T-cell (primary cell): ENCODE measurements at regions not wholly inside any gene's neighbourhood (a gene's known extent, or its start where the extent isn't known, plus 50 kb on each side); places are given as distances from the start of the nearest gene placed in this dataset.

Experiments used
- ATAC-seq, 4 experiments: fragments of 200-7000 bp in 3 of 4; fragments of 150-1000 bp in 1 of 4; cut with Tn5 transposase; replicated peaks in 1 of 4; 1 replicate in 3 of 4; 2 replicates in 1 of 4; pipeline ENCODE4 v1.10.0; 2021; ENCODE audit warnings: moderate library complexity in 3 of 4, mild to moderate bottlenecking in 2 of 4, moderate number of reproducible peaks in 1 of 4
- CTCF ChIA-PET, 2 donors: fragments of 300-600 bp; sonication (Branson Sonifier 250); formaldehyde crosslinking; loops; one replicate each; lab custom pipeline; 2022; ENCODE audit warnings: antibody characterized with exemption in 2 of 2; lab: Charles Lee
- POLR2A ChIA-PET, 2 donors: fragments of 300-600 bp; sonication (Branson Sonifier 250); formaldehyde crosslinking; loops; one replicate each; lab custom pipeline; 2022; ENCODE audit warnings: antibody characterized with exemption in 2 of 2; lab: Charles Lee
- DNase-seq, 35 experiments: peaks; one replicate each; pipeline versions ENCODE4 v3.0.0 to v3.0.0-alpha.2; 2013 to 2023
- H3K27ac ChIP-seq: one replicate; pipeline ENCODE4 v1.5.1; 2013; ENCODE audit warnings: low read length
- H3K27me3 ChIP-seq, 2 experiments: replicated peaks in 1 of 2; 1 replicate in 1 of 2; 2 replicates in 1 of 2; pipeline versions ENCODE4 v1.6.1 to v1.7.0; 2013; ENCODE audit warnings: low read length in 1 of 2, mixed read lengths in 1 of 2; ENCODE audit not compliant: control insufficient read depth in 2 of 2, insufficient read depth in 2 of 2; ENCODE audit errors: extremely low read depth in 1 of 2
- H3K36me3 ChIP-seq, 2 donors: 1 replicate in 1 of 2; 2 replicates in 1 of 2; pipeline versions ENCODE4 v1.6.1 to v1.7.0; 2013; ENCODE audit warnings: low read length in 1 of 2; ENCODE audit not compliant: control insufficient read depth in 2 of 2, insufficient read depth in 1 of 2; ENCODE audit errors: extremely low read depth in 1 of 2
- H3K4me1 ChIP-seq, 2 experiments: 1 replicate in 1 of 2; 2 replicates in 1 of 2; pipeline versions ENCODE4 v1.6.1 to v1.7.0; 2013; ENCODE audit warnings: low read length in 2 of 2, mixed read lengths in 1 of 2; ENCODE audit not compliant: insufficient read depth in 2 of 2, control insufficient read depth in 1 of 2; ENCODE audit errors: extremely low read depth in 1 of 2
- H3K4me3 ChIP-seq, 2 donors: 1 replicate in 1 of 2; 2 replicates in 1 of 2; pipeline versions ENCODE4 v1.5.1 to v1.7.0; 2013; ENCODE audit warnings: mild to moderate bottlenecking in 2 of 2, low read length in 1 of 2, moderate library complexity in 1 of 2; ENCODE audit not compliant: control insufficient read depth in 1 of 2; ENCODE audit errors: extremely low read depth in 1 of 2
- H3K9me3 ChIP-seq: 2 replicates; pipeline ENCODE4 v1.7.0; 2013
- H3K27ac Mint-ChIP-seq, 2 donors: one replicate each; pipeline ENCODE4 v1.8.0; 2020 to 2021; ENCODE audit warnings: mild to moderate bottlenecking in 2 of 2, mixed read lengths in 2 of 2
- H3K27me3 Mint-ChIP-seq, 2 donors: one replicate each; pipeline ENCODE4 v1.8.0; 2021 to 2022; ENCODE audit warnings: mixed read lengths in 2 of 2
- H3K36me3 Mint-ChIP-seq: one replicate; pipeline ENCODE4 v1.8.0; 2021; ENCODE audit warnings: mixed read lengths
- H3K4me1 Mint-ChIP-seq, 3 donors: one replicate each; pipeline ENCODE4 v1.8.0; 2020 to 2022; ENCODE audit warnings: mixed read lengths in 3 of 3, mild to moderate bottlenecking in 1 of 3
- H3K4me3 Mint-ChIP-seq, 3 donors: one replicate each; pipeline ENCODE4 v1.8.0; 2020 to 2022; ENCODE audit warnings: mild to moderate bottlenecking in 3 of 3, mixed read lengths in 3 of 3, moderate library complexity in 3 of 3
- H3K9me3 Mint-ChIP-seq, 3 donors: one replicate each; pipeline ENCODE4 v1.8.0; 2020 to 2022; ENCODE audit warnings: mixed read lengths in 3 of 3
- WGBS: methylation state at CpG from one replicate; pipeline ENCODE4 v1.1.5; 2013; ENCODE audit warnings: missing lambda C conversion rate; ENCODE audit not compliant: insufficient coverage; 5-methylcytosine and 5-hydroxymethylcytosine counted together

DNA sequence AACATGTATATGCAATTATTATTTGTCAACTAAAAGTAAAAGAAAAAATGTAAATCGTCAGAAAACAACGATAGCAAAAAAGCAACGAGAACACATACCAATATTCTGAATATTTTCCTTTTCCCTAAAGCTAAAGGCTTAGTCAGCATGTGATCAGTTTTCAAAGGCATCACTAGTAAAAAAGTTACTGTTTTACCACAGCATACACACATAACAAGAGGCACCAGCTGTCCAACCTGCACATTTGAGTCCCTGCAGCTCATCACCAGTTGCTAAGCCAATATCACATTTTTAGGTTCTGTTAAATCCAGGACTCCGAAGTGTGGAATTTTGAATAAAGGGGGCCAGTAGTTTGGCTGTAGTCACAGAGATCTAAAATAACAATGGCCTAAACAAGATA is 203.8 kb downstream of the ADGRA3 start:
- Mint-ChIP-seq H3K27me3 (no peaks in the 10 kb centered on the region), H3K9me3 (peaks cover 0 to 4% (median 0%) of the 10 kb centered on the region in 3 donors), H3K4me3 (no peak overlapping the region), H3K27ac (no peak overlapping the region), H3K4me1 (no peaks in the 10 kb centered on the region), H3K36me3 (no peaks in the 10 kb centered on the region)
- WGBS = 90% methylated on average over 2 of the region's 4 CpGs
- ChIA-PET CTCF (no interaction called here), POLR2A (no interaction called here)
- DNase-seq (no peak), ATAC-seq (no peak)
- Histone ChIP-seq H3K9me3 (no peaks in the 10 kb centered on the region), H3K36me3 (no peaks in the 10 kb centered on the region), H3K27me3 (no peaks in the 10 kb centered on the region), H3K27ac (no peak overlapping the region), H3K4me1 (no peaks in the 10 kb centered on the region), H3K4me3 (no peak overlapping the region)

DNA sequence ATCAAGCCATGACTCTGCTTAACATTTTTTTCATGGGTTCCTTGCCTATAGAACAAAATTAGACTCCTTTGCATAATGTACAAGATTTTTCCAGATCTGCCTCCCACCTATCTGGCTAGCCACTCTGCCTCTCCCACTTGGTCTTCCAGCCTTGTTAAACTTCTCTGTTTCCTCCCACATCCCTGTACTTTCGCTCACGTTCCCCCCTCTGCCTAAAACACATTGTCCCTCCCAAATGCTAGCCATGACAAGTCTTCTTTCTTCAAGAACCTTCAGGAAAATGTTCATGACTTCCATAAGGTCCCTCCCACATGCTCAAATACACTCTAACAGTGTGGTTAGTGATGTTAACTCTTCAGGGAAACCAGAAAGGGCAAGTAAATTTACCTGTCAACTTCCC is 214.6 kb downstream of the ADGRA3 start:
- H3K36me3 Mint-ChIP-seq = no peaks in the 10 kb centered on the region
- H3K4me3 Mint-ChIP-seq = no peak overlapping the region
- no peaks in the 10 kb centered on the region for H3K4me1 Mint-ChIP-seq
- peaks cover 0 to 7% of the 10 kb centered on the region in 2 donors for H3K27me3 Mint-ChIP-seq
- Histone ChIP-seq H3K4me3 (no peak overlapping the region), H3K36me3 (no peaks in the 10 kb centered on the region), H3K27me3 (no peaks in the 10 kb centered on the region), H3K9me3 (no peaks in the 10 kb centered on the region), H3K4me1 (no peaks in the 10 kb centered on the region), H3K27ac (no peak overlapping the region)
- ATAC-seq (no peak), DNase-seq (no peak)
- ChIA-PET CTCF (interaction anchor here in 1 of 2 donors (0.6 kb wide), 1 partner anchor 538 kb away, joined by 3 read pairs; no protein-coding TSS in a partner anchor), POLR2A (no interaction called here)
- WGBS = no CpG with 5 or more reads among the region's 2 CpGs
- no peak overlapping the region for H3K27ac Mint-ChIP-seq
- H3K9me3 Mint-ChIP-seq = peaks cover 19 to 24% (median 19%) of the 10 kb centered on the region in 3 donors

DNA sequence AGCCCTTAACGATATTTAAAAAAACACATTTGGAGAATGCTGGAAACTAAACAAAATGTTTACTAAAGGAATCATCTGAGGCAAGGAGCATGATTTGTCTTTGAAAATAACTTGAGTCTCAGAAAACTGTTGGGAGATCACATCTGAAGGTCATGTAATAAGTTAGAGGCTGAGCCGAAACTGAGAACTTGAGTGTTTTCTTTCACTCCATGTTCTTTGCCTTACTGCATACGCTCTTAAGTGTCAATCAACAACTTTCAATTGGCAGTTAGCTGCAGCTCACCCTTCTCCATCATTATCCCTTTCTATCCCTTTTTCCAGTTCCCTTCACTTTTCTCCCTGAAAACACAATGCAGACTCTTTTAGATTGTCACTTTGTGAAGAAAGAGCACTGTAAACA is 216.2 kb downstream of the ADGRA3 start:
- H3K4me3 ChIP-seq = no peak overlapping the region
- Mint-ChIP-seq H3K36me3 (no peaks in the 10 kb centered on the region), H3K9me3 (peaks cover 14 to 19% (median 19%) of the 10 kb centered on the region in 3 donors), H3K27me3 (peaks cover 0 to 3% of the 10 kb centered on the region in 2 donors), H3K4me1 (no peaks in the 10 kb centered on the region), H3K4me3 (no peak overlapping the region), H3K27ac (no peak overlapping the region)
- ATAC-seq (no peak), DNase-seq (no peak)
- no peaks in the 10 kb centered on the region for H3K4me1 ChIP-seq
- WGBS = 93% methylated on average over 3 of the region's 3 CpGs
- H3K36me3 ChIP-seq = no peaks in the 10 kb centered on the region
- H3K9me3 ChIP-seq = no peaks in the 10 kb centered on the region
- ChIA-PET CTCF (no interaction called here), POLR2A (no interaction called here)
- H3K27ac ChIP-seq = no peak overlapping the region
- H3K27me3 ChIP-seq = no peaks in the 10 kb centered on the region

DNA sequence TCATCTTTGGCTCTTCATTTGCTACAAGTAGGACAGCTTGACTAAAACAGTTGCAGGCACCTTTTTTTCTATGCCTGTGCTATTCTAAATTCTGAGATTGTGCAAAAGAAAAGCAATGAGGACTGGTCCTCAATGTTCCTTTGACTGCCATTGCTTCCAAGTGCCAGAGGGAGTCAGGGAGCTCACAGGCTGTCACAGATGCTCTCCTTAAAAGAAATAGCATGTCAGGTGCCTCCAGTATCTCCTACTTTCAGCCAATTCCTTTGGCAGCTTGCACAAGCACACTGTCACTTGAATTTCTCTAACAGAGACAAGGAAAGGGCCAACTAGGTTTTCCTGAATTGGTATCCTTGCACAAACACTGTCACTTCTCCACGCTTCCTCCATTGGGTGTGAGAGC is 228.2 kb downstream of the ADGRA3 start:
- Histone ChIP-seq H3K27me3 (no peaks in the 10 kb centered on the region), H3K36me3 (no peaks in the 10 kb centered on the region), H3K9me3 (no peaks in the 10 kb centered on the region), H3K4me3 (no peak overlapping the region), H3K4me1 (no peaks in the 10 kb centered on the region), H3K27ac (no peak overlapping the region)
- POLR2A ChIA-PET = no interaction called here
- no peaks in the 10 kb centered on the region for H3K4me1 Mint-ChIP-seq
- no peak overlapping the region for H3K27ac Mint-ChIP-seq
- no CpG with 5 or more reads among the region's 1 CpG for WGBS
- peaks cover 3 to 13% (median 4%) of the 10 kb centered on the region in 3 donors for H3K9me3 Mint-ChIP-seq
- DNase-seq = no peak
- no peaks in the 10 kb centered on the region for H3K36me3 Mint-ChIP-seq
- no peak overlapping the region for H3K4me3 Mint-ChIP-seq
- H3K27me3 Mint-ChIP-seq = no peaks in the 10 kb centered on the region
- ATAC-seq = no peak
- CTCF ChIA-PET = no interaction called here

DNA sequence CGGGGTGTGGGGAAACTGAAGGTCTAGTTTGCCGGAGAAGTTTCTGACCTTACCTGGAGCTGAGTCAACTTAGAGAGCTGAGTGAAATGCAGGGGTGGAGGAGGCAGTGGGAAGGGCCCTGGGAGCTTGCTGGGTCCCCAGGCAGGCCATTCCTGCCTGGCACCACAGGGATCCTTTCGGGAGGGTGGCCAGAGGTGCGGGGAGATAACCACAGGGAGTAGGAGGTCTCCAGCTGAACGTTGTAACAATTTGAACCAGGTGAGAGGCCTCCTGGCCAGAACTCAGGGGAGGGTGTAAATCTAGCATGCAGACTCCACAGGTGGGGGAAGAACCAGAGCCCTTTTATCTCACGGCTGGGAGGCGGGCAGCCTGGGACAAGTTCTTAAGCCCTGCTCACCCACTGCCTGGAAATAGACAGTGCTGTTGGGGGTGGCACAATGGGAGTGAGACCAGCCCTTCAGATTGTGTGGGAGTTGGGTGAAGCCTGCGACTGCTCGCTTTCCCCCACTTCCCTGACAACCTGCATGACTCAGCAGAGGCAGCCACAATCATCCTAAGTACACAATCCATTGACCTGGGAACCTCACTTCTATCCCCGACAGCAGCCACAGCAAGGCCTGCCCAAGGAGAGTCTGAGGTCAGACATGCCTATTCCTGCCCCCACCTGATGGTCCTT is 247.4 kb downstream of the ADGRA3 start:
- no peak overlapping the region for H3K27ac Mint-ChIP-seq
- DNase-seq (no peak), ATAC-seq (no peak)
- no peak overlapping the region for H3K4me3 ChIP-seq
- no peaks in the 10 kb centered on the region for H3K27me3 ChIP-seq
- H3K9me3 ChIP-seq = no peaks in the 10 kb centered on the region
- H3K36me3 ChIP-seq = no peaks in the 10 kb centered on the region
- POLR2A ChIA-PET = no interaction called here
- H3K9me3 Mint-ChIP-seq = peaks cover 12 to 22% (median 16%) of the 10 kb centered on the region in 3 donors
- H3K27ac ChIP-seq = no peak overlapping the region
- no peaks in the 10 kb centered on the region for H3K36me3 Mint-ChIP-seq
- no peaks in the 10 kb centered on the region for H3K4me1 ChIP-seq
- WGBS = 72% methylated on average over 4 of the region's 10 CpGs
- no peaks in the 10 kb centered on the region for H3K27me3 Mint-ChIP-seq
- H3K4me1 Mint-ChIP-seq = no peaks in the 10 kb centered on the region
- CTCF ChIA-PET = no interaction called here
- H3K4me3 Mint-ChIP-seq = no peak overlapping the region

DNA sequence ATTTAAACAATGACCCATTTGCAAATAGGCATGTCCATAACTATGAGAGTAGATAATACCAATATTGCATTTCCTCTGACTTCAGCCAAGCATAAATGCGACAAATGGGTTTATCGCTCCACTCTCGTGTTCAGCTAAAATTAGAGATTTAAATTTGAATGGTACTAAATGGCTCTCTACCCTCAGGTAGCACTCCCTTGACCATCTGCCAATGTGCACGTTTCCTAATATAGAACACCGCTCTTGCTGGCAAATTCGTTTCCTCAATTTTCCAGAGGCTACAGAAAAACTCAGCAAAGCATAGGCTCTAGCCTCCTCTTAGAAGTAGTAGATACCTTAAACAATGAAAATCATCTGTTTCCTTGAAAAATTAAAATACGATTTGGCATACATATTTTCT is 251.6 kb downstream of the ADGRA3 start:
- H3K4me1 ChIP-seq = no peaks in the 10 kb centered on the region
- WGBS = 50% methylated on average over 1 of the region's 7 CpGs
- H3K36me3 Mint-ChIP-seq = no peaks in the 10 kb centered on the region

More for the DNA sequence above, 251.6 kb downstream of the ADGRA3 start:
- Mint-ChIP-seq H3K4me1 (no peaks in the 10 kb centered on the region), H3K27ac (no peak overlapping the region), H3K9me3 (peaks cover 4 to 21% (median 17%) of the 10 kb centered on the region in 3 donors), H3K27me3 (no peaks in the 10 kb centered on the region), H3K4me3 (no peak overlapping the region)
- no peaks in the 10 kb centered on the region for H3K27me3 ChIP-seq
- no peaks in the 10 kb centered on the region for H3K9me3 ChIP-seq
- ATAC-seq (no peak), DNase-seq (no peak)
- no peak overlapping the region for H3K4me3 ChIP-seq
- no peak overlapping the region for H3K27ac ChIP-seq
- CTCF ChIA-PET = no interaction called here
- no peaks in the 10 kb centered on the region for H3K36me3 ChIP-seq
- POLR2A ChIA-PET = no interaction called here
